PFSK-1 (cell line): ENCODE measurements at regions not wholly inside any gene's neighbourhood (a gene's known extent, or its start where the extent isn't known, plus 50 kb on each side); places are given as distances from the start of the nearest gene placed in this dataset.

Experiments used
- FOXP2 ChIP-seq: optimal IDR thresholded peaks from 2 replicates; pipeline ENCODE3; 2011; ENCODE audit warnings: borderline replicate concordance, control low read depth, inconsistent platforms; ENCODE audit not compliant: insufficient read depth; ENCODE audit errors: extremely low read length, extremely low read depth
- POLR2AphosphoS5 ChIP-seq: IDR thresholded peaks from 2 replicates; pipeline ENCODE4 v1.6.1; 2012; ENCODE audit warnings: low read depth, mild to moderate bottlenecking, control low read depth, low read length, moderate library complexity
- REST ChIP-seq, 2 experiments: IDR thresholded peaks; 2 replicates each; pipeline versions ENCODE4 v1.6.1 to v1.8.0; 2011 to 2012; ENCODE audit warnings: low read depth in 2 of 2, low read length in 2 of 2, control low read depth in 1 of 2, inconsistent platforms in 1 of 2, mild to moderate bottlenecking in 1 of 2, moderate library complexity in 1 of 2; ENCODE audit not compliant: insufficient read depth in 1 of 2
- SIN3A ChIP-seq: IDR thresholded peaks from 2 replicates; pipeline ENCODE4 v1.6.1; 2012; ENCODE audit warnings: mild to moderate bottlenecking, low read length, moderate library complexity, borderline replicate concordance; ENCODE audit not compliant: insufficient read depth
- TAF1 ChIP-seq: IDR thresholded peaks from 2 replicates; pipeline ENCODE4 v1.6.1; 2012; ENCODE audit warnings: low read length, control low read depth, borderline replicate concordance; ENCODE audit not compliant: insufficient read depth

GRCh38 chr2:103784261-103784660 is 1022.4 kb downstream of the TMEM182 start:
- TF ChIP-seq POLR2AphosphoS5 (no peak), SIN3A (no peak)

GRCh38 chr2:103785432-103785831 is 1023.6 kb downstream of the TMEM182 start:
- TF ChIP-seq TAF1 (no peak), POLR2AphosphoS5 (no peak), SIN3A (no peak), FOXP2 (no peak), REST (IDR thresholded peaks at IDR 0.05; ENCODE audit: insufficient read depth in 1 of 2, low read depth in 2 of 2, low read length in 2 of 2) (no peak)

- no peak for TF ChIP-seq FOXP2
- no peak for TF ChIP-seq TAF1
- no peak for TF ChIP-seq POLR2AphosphoS5
- no peak for TF ChIP-seq SIN3A
- TF ChIP-seq REST (IDR thresholded peaks at IDR 0.05; ENCODE audit: insufficient read depth in 1 of 2, low read depth in 2 of 2, low read length in 2 of 2) = no peak
Observed at GRCh38 chr2:103785956-103786355, 1024.1 kb downstream of the TMEM182 start.

- TF ChIP-seq POLR2AphosphoS5 (no peak), SIN3A (no peak), REST (IDR thresholded peaks at IDR 0.05; ENCODE audit: insufficient read depth in 1 of 2, low read depth in 2 of 2, low read length in 2 of 2) (no peak), FOXP2 (no peak), TAF1 (no peak)
Observed at GRCh38 chr2:103788389-103788788, 1026.6 kb downstream of the TMEM182 start.

- TF ChIP-seq REST (IDR thresholded peaks at IDR 0.05; ENCODE audit: insufficient read depth in 1 of 2, low read depth in 2 of 2, low read length in 2 of 2) (no peak), TAF1 (peak; percentile 32; the same call in 1 of the 2 replicates)
Observed at GRCh38 chr2:103788951-103789350, 1027.1 kb downstream of the TMEM182 start.
